PFSK-1 (cell line): ENCODE measurements at regions not wholly inside any gene's neighbourhood (a gene's known extent, or its start where the extent isn't known, plus 50 kb on each side); places are given as distances from the start of the nearest gene placed in this dataset.

Experiments
- FOXP2 ChIP-seq: optimal IDR thresholded peaks from 2 replicates; pipeline ENCODE3; 2011; ENCODE audit warnings: borderline replicate concordance, control low read depth, inconsistent platforms; ENCODE audit not compliant: insufficient read depth; ENCODE audit errors: extremely low read length, extremely low read depth
- POLR2AphosphoS5 ChIP-seq: IDR thresholded peaks from 2 replicates; pipeline ENCODE4 v1.6.1; 2012; ENCODE audit warnings: low read depth, mild to moderate bottlenecking, control low read depth, low read length, moderate library complexity
- REST ChIP-seq, 2 experiments: IDR thresholded peaks; 2 replicates each; pipeline versions ENCODE4 v1.6.1 to v1.8.0; 2011 to 2012; ENCODE audit warnings: low read depth in 2 of 2, low read length in 2 of 2, control low read depth in 1 of 2, inconsistent platforms in 1 of 2, mild to moderate bottlenecking in 1 of 2, moderate library complexity in 1 of 2; ENCODE audit not compliant: insufficient read depth in 1 of 2
- SIN3A ChIP-seq: IDR thresholded peaks from 2 replicates; pipeline ENCODE4 v1.6.1; 2012; ENCODE audit warnings: mild to moderate bottlenecking, low read length, moderate library complexity, borderline replicate concordance; ENCODE audit not compliant: insufficient read depth

GRCh38 chr7:153430931-153431330, 621.3 kb upstream of the DPP6 start:
- TF ChIP-seq FOXP2 (no peak), POLR2AphosphoS5 (no peak), SIN3A (no peak), REST (IDR thresholded peaks at IDR 0.05; ENCODE audit: insufficient read depth in 1 of 2, low read depth in 2 of 2, low read length in 2 of 2) (no peak)
